Fibroblast of upper back skin (primary cell): ENCODE measurements at regions not wholly inside any gene's neighbourhood (a gene's known extent, or its start where the extent isn't known, plus 50 kb on each side); places are given as distances from the start of the nearest gene placed in this dataset.
"Not testable (repeated sequence)": the region's sequence is repeated elsewhere in the genome, so short reads cannot be mapped to it uniquely, and the experiment has no call there.

Experiments used
- DNase-seq: peaks from one replicate; pipeline ENCODE4 v3.0.0-alpha.2; 2013

GRCh38 chr10:2918489-2918888 is 148.9 kb upstream of the PFKP start:
- DNase-seq, result no peak

- DNase-seq, result no peak
Observed at GRCh38 chr10:2917926-2918325, 149.4 kb upstream of the PFKP start.

DNA sequence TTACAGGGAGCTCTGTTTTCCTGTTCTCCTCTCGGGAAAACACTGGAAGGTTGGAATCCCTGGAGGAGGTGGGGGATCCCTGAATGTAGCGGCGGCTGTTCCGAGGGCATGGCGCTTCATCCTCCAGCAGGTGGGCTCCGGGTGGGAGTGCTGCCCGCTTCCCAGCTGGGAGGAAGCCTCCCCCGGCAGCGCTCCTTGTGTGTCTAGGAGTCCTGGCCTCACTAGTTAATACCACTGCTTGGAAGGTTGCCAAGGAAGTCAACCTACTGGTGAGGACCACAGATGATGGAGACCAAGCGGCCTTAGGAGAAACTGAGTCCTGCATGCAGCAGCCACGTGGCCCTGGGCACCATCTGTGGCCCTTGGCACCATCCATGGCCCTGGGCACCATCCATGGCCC is 151.9 kb upstream of the PFKP start:
- no peak for DNase-seq

DNA sequence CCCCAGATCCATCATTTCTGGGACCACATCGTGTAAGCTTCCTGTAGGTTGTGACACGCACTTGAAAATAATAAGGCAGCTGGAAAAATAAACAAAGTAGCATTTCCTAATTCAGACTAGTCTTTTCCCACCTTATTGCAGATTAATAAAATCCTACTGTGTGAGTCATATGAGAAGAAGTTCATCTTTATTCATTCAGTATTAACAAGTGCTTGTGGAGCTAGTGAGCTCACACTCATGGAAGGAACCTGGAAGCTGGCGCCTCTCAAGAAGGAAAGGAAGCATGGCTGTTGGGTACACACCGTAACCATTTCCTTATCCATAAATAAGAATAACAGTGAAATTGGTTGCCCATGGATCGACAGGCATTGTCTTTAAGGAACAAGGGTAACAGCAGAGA is 152.6 kb upstream of the PFKP start:
- DNase-seq, result no peak

DNA sequence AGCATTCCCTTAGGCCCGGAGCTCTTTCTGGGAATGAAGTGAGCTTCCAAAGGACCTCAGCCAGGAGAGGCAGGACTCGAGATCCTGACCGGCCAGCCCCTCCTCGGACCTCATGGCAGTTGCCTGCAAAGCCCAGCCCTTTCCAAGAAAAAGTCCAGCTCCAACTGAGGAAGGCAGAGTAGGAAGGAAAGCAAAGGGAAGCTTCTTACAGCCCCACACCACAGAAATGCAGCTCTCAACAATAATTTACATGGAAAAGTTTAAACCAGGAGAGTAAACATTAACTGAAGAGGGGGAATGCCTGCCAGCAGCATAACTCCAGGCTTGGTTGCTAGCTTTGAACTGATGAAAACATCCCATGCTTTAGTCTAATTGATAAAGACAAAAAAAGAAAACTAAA is 153.9 kb upstream of the PFKP start:
- DNase-seq, result no peak

- DNase-seq, result no peak
Observed at GRCh38 chr10:2910656-2911055, 156.7 kb upstream of the PFKP start.

DNA sequence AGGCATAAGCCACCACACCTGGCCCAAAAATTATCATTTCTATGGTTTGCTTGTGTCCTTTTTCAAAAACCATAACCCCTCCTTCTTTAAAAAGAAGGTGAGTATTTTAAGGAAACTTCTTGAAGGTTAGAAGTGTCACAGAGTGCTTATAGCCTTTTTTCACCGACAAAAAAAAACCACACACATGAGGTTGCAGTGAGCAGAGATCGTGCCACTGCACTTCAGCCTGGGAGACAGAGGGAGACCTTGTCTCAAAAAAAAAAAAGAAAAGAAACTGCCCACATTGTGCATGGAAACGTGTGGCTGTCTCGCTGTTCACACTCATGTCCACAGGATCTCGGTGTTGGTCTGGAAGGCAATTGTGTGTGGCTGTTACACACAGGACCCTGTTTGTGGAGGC is 157.4 kb upstream of the PFKP start:
- DNase-seq, result no peak

GRCh38 chr10:2908851-2909630 is 158.3 kb upstream of the PFKP start:
- no peak for DNase-seq

- DNase-seq, result no peak
Observed at GRCh38 chr10:2906974-2907373, 160.4 kb upstream of the PFKP start.

- DNase-seq, result no peak
Observed at GRCh38 chr10:2905851-2906250, 161.5 kb upstream of the PFKP start.

DNA sequence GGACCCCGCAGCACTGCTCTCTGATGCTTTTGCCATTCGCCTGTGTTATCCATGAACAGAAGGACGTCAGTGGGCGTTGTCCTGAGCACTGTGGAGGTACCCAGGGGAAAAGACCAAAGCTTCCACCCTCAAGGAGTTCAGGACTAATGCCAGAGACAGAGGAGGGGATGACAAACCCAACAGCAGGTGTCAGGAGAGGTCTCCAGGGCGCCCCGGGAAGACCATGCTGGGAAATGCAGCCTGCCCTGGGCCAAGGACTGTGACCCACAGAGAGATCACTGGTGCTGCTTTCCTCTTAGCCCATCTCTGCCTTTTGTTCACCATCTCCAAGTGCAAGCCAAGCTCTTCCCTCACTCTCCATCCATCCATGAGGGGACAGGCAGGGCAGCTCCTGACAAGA is 166.8 kb upstream of the PFKP start:
- DNase-seq, result no peak

DNA sequence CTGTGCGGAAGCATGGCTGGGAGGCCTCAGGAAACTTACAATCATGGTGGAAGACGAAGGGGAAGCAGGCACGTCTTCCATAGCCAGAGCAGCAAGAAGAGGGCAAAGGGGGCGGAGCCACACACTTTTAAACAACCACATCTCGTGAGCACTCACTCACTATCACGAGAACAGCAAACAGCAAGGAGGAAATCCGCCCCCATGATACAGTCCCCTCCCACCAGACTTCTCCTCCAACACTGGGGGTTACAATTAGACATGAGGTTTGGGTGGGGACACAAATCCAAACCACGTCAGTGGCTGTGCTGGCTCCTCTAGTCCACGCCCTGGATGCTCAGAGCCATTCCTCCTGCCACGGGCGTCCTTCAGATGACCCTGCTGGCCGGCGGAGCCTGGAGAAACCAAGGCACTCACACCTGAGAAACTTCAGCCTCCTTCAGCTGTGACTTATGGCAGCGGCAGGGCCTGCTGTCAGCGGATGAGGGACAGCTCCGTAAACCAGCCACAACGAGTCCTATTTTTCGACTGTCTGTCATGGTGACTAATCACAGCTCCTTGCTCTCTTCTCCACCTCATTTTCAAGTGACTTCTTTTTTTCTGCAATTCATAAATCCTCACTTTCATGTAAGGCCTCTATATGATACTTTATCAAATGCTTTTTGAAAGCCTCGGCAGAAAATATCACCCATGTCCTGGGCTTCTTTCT is 167.9 kb upstream of the PFKP start:
- no peak for DNase-seq

GRCh38 chr10:2898509-2898860 is 168.9 kb upstream of the PFKP start:
- DNase-seq, result no peak

- DNase-seq, result no peak
Observed at GRCh38 chr10:2897619-2898508, 169.5 kb upstream of the PFKP start.

GRCh38 chr10:2896334-2896733 is 171.0 kb upstream of the PFKP start:
- DNase-seq, result not testable (repeated sequence)

- DNase-seq, result no peak
Observed at GRCh38 chr10:2895594-2896196, 171.7 kb upstream of the PFKP start.

DNA sequence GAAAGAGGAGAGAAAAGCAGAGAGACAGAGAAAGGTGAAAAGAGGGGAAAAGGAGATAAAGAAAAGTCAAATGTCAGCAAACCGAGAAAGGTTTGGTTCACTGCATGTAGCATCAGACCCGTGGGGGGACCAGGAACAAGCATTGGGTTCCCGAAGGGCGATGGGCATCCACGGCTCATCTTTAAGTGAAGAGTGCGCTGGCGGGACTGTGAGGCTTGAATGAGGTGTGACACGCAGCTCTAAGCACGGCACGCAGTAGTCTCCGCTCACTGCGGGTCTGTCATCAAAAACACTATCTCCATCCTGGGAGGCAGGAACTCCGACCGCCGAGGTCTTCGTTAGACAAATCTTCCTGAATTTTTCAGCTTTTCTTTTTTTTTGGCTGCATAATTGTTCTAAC is 173.4 kb upstream of the PFKP start:
- no peak for DNase-seq

- DNase-seq, result no peak
Observed at GRCh38 chr10:2893158-2893845, 174.0 kb upstream of the PFKP start.

GRCh38 chr10:2891770-2892124 is 175.6 kb upstream of the PFKP start:
- DNase-seq, result no peak

GRCh38 chr10:2891073-2891769 is 176.1 kb upstream of the PFKP start:
- no peak for DNase-seq

DNA sequence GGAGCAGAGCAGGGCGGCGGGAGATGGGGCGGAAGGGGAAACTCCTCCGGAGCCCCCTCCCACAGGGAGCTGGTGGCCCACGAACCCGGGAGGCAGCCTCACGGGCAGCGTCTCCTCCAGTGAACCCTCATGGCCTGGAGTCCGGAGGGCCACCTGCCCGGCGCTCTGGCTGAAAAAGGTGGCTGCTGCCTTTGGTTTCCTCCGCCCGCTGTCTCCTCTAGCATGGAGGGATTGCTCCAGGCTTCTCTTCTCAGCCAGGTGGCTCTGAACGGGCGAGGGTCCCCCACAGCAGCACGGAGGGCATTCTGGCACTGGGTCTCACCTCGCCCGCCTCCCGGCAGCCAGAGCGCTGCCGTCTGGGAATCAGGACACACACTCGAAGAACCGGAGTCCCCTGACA is 177.3 kb upstream of the PFKP start:
- no peak for DNase-seq

DNA sequence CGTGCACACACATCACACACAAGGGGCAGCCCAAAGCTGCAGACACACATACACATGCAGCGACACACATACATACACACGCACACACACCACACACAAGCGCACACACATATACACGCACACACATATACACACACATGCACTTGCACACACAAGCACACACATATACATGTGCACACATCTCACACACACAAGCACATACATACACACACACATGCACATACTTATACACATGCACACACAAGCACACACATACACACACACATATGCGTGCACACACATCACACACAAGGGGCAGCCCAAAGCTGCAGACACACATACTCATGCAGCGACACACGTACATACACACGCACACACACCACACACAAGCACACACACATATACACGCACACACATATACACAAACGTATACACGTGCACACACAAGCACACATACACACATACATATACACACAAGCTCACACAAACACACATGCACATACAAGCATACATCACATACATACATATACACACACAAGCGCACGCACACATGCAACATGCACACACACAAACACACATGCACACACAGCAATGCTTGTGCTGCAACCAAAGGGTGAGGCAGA is 178.8 kb upstream of the PFKP start:
- DNase-seq, result no peak
